ENCODE measurements at regions not wholly inside any gene's neighbourhood (a gene's known extent, or its start where the extent isn't known, plus 50 kb on each side); places are given as distances from the start of the nearest gene placed in this dataset.
"Not testable (repeated sequence)": the region's sequence is repeated elsewhere in the genome, so short reads cannot be mapped to it uniquely, and the experiment has no call there.

- no peak for DNase-seq
Measured at GRCh38 chr2:129467012-129467779, 512.3 kb upstream of the RAB6C start.

DNA sequence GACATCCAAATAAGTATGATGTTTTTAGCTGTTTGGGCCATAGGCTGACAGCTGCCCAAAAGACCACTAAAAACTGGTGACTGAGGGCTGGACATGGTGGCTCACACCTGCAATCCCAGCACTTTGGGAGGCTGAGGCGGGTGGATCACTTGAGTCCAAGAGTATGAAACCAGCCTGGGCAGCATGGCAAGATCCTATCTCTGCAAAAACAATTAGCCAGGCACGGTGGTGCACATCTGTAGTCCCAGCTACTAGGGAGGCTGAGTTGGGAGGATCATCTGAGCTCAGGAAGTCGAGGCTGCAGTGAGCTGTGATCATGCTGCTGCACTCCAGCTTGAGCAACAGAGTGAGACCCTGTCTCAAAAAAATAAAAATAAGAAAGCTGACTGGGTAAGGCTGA, 511.5 kb upstream of the RAB6C start:
- no peak for DNase-seq

- no peak for DNase-seq
Measured at GRCh38 chr2:129468879-129469278, 510.6 kb upstream of the RAB6C start.

GRCh38 chr2:129469389-129469788, 510.1 kb upstream of the RAB6C start:
- DNase-seq = no peak

DNA sequence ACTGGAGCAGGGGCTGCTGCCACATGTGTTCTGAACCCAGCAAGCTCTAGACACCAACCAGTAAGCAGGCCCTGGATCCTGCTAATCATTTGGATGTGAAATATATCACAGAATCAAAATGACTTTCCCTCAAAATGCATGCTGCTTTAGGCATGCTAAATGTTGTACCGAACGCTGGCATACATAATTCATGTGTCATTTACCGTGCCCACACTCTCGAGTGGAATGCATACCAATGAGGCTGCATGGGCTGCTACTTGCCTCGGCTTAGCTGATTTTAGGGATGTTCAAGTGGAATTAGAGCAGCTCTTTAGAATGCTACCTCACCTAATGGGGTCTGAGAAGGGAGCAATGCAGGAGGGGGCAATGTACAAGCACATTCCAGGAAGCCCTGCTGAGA, 509.6 kb upstream of the RAB6C start:
- no peak for DNase-seq

DNA sequence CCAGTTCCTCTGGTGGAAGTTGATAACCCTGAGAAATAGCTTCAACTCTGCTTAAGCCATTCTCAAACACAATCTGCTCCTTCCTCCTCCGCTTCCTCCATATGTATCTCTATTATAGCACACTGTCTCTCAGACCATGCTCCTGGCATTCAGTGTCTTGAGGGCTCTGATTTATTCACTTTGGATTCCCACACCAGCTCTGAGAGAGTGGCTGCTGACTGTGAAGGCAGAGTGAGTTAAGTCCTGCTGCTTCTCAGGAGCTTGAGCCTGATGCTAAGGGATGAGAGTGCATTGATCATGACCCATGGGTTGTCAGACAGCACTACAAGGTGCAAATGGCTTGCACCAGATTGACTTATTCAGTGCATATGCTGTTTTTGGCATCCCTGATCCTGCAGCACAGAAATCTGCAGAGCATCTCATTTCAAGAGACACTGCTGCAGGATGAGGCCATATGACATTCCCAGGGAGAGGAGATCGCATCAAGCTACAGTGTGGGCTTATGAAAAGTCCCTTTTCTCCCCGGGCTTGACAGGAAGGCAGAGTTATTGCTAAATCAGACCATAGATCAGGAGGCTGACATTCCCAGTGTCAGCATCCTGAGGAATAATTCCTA, 500.5 kb upstream of the RAB6C start:
- no peak for DNase-seq

DNA sequence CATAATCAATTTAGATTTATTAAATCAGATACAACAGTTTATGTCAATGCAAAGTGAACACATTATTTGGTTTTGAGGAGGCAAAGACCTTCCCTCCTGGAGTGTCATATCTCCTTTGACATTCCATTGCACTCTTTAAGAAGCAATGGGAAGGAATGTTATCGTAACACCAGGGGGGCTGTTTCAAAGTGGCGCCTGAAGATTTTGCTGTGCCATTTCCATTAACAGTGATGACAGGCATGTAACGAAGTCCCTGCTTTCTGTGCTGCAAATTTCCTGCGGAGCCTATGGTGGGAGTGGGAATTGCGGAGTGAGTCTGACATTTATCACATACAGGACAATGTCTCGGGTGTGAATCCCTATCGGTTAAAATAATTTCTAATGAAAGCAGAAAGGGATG, 499.6 kb upstream of the RAB6C start:
- no peak for DNase-seq

- DNase-seq = no peak
Measured at GRCh38 chr2:129480790-129481189, 498.7 kb upstream of the RAB6C start.

- DNase-seq = no peak
Measured at GRCh38 chr2:129481306-129482219, 497.9 kb upstream of the RAB6C start.

DNA sequence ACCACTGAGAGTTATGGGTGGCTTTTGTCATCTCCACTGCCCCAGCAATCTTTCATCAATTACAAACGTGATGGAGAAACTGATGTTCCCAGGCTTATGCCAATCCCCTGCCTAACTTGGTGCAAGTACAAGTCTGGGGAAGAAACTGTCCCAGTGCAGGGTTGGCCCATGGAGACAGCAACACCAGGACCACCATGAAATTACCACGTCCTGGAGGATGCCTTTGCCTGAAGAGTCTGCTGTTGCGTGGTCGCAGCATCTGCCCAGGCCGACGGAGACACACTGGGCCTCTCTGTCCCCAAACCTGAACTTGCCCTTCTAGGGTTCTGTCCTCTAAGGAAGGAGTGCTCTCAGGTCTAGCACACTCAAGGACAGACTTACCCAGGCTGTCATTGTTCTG, 496.8 kb upstream of the RAB6C start:
- DNase-seq = no peak

- DNase-seq = no peak
Measured at GRCh38 chr2:129483366-129483765, 496.1 kb upstream of the RAB6C start.

- DNase-seq = no peak
Measured at GRCh38 chr2:129484999-129485897, 494.2 kb upstream of the RAB6C start.

- DNase-seq = no peak
Measured at GRCh38 chr2:129488376-129488775, 491.1 kb upstream of the RAB6C start.

- DNase-seq = no peak
Measured at GRCh38 chr2:129490641-129491040, 488.8 kb upstream of the RAB6C start.

GRCh38 chr2:129491308-129491707, 488.2 kb upstream of the RAB6C start:
- no peak for DNase-seq

- DNase-seq = no peak
Measured at GRCh38 chr2:129492548-129492947, 486.9 kb upstream of the RAB6C start.

- no peak for DNase-seq
Measured at GRCh38 chr2:129499747-129500146, 479.7 kb upstream of the RAB6C start.

DNA sequence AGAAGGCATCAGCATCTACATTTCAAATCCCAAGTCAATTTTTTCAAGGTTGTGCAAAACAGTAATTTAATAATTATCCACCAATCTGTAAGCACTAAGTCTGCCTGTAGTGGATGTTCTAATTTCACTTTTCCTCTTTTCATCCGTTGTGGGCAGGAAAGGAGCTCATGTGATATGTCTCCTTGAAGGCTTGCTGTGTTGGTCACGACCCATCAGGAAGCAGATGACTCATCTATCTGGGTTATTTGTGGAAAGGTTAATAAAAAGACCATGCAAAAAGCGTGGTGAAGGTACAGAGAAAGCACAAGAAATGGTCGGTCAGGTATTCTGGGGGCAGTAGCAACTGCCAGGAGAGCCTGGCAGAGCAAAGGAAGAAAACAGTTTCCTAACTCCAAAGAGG, 476.7 kb upstream of the RAB6C start:
- DNase-seq = no peak

GRCh38 chr2:129504646-129505045, 474.8 kb upstream of the RAB6C start:
- no peak for DNase-seq

GRCh38 chr2:129518937-129519336, 460.5 kb upstream of the RAB6C start:
- no peak for DNase-seq

DNA sequence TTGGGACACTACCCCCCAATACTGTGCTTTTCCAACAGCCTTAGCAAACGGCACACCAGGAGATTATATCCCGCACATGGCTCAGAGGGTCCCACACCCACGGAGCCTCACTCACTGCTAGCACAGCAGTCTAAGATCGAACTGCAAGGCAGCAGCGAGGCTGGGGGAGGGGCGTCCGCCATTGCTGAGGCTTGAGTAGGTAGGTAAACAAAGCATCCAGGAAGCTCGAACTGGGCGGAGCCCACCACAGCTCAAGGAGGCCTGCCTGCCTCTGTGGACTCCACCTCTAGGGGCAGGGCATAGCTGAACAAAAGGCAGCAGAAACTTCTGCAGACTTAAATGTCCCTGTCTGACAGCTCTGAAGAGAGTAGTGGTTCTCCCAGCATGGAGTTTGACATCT, 447.3 kb upstream of the RAB6C start:
- DNase-seq = not testable (repeated sequence)

DNA sequence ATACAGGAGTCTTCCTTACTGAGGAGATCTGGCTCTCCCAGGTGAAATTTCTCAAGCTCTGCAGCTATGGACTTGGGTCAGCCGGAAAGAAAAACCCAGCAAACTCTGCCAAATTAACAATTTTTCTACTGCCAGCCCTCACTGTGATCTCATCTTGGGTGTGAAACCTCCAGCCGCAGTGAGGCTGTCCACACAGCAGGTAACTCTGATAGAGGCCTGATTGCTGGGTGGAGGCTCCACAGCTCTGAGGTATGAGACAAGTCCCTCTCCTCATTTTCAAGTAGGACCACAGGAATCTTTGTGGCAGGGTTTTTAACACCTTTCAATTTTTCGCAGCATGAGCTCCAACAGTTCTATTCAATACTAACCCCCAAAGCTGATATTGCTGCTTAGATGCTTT, 430.6 kb upstream of the RAB6C start:
- no peak for DNase-seq

DNA sequence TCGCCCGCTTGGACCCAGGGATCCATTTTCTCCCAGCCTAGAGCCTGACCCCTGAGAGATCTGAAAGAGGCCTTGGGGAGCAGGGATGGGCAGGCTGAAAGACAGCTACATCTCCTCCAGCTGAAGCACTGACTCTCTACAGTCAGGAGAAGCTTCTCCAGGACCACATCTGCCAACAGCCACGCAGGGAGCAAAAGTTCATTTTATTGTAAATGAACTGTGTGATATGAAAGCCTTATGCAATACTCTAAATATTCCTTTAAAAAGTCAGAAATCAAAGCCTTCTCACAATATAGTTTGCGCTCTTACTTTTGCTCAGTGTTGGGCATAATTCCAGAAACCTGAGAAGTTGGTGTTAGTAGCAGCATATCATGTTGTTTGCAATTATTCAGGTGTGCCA, 428.9 kb upstream of the RAB6C start:
- DNase-seq = no peak

Measured in NCI-H69 (cell line).